Stimulated activated CD8-positive, alpha-beta memory T cell treated with anti-CD3 and anti-CD28 coated beads, Interleukin-15, amount 100 ng/mL, for 24 hours (primary cell): ENCODE measurements at regions not wholly inside any gene's neighbourhood (a gene's known extent, or its start where the extent isn't known, plus 50 kb on each side); places are given as distances from the start of the nearest gene placed in this dataset.
"Not testable (repeated sequence)": the region's sequence is repeated elsewhere in the genome, so short reads cannot be mapped to it uniquely, and the experiment has no call there.

Experiments used
- DNase-seq: peaks from one replicate; pipeline ENCODE4 v3.0.0-alpha.2; 2020; ENCODE audit warnings: low read depth

DNA sequence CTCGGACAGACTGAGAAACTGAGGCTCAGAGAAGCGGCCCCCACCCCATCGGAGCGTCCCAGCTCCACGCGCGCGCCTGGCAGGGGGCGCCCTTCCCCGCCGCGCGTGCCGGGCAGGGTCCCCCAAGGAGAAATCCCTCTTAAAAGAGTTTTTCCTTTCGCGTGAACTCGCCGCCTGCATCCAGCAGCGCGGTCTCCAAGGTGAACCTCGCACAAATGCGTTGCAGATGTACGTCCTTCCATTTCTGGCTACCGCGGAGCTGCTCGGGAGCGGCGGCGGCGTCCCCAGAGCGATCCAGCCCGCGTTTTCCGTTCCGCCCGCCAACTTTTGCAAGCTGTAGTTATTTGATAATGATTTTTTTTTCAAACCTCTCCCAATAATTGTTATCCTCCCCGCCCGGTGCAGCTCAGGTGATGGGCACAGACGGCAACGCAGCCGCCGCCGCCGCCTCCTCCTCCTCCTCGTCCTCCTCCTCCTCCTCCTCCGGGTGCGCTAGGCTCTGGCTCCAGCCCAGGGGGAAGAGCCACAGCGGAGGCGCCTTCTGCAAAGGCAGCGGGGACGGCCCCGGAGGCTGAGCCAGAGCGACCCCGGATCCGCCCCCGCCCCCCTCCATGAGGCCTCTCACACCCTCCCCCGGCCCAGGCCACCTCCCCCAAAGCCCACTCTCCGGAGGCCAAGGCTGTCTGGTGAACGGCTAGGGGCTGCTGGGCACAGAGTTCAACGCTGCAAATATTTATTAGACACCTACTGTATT lies 74.0 kb upstream of the CUX1 start:
- peak; percentile 13 for DNase-seq

GRCh38 chr7:101743995-101744360 lies 73.4 kb upstream of the CUX1 start:
- DNase-seq, result no peak

DNA sequence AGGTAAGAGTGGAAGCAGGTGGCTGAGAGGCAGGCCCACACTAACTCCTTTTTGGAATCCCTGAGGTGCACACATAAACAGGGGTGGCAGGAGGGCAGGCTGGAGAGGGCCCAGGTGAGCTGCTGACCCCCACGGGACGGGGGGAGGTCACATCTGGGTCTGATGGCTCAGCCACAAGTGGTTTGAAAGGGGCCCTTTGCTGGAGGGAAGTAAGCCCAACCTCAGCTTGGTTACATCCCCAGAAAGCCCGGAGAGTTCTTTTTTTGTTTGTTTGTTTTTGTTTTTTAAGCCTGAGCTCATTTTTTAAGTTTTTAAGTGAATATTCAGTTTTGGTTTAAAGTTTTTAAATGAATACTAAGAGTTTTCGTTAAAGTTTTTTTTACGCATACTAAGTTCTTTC lies 72.8 kb upstream of the CUX1 start:
- no peak for DNase-seq

DNA sequence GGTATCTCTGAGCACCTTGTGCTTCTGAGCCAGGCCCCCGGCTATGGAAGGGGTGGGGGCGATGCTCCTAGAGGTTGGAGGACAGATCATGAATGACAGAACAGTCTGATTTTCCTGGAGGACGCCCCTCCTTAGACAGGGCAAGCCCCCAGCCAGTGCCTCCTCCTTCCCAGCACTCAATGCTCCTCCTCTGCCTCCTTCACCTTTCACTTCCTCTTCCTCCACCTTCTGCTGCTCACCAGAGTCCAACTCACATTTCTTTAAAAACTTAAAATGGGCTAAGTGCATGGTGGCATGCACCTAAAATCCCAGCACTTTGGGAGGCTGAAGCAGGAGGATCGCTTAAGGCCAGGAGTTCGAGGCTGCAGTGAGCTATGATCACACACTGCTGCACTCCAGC lies 71.1 kb upstream of the CUX1 start:
- DNase-seq, result no peak

GRCh38 chr7:101747053-101747878 lies 70.2 kb upstream of the CUX1 start:
- no peak for DNase-seq

DNA sequence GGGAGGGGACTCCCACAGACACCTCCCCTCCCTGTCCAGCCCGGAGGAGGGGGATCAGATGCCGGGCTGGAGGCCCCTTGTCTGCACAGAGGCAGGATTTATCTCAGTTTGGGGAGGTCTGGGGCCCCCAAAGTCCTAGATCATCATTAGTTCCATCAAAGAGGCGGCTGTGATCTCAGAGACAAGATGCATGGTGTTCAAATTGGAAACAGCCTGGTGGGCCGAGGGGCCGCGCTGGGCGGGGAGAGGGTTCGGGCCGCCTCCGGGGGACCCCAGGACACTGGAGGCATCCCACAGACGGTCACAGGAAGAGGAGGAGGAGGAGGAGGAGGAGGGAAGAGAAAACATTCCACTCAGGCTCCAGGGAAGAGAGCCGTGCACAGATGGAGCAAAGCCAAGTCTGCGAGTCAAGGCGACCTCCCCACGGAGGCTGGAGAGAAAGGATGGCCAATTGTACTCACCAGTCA lies 69.5 kb upstream of the CUX1 start:
- no peak for DNase-seq

DNA sequence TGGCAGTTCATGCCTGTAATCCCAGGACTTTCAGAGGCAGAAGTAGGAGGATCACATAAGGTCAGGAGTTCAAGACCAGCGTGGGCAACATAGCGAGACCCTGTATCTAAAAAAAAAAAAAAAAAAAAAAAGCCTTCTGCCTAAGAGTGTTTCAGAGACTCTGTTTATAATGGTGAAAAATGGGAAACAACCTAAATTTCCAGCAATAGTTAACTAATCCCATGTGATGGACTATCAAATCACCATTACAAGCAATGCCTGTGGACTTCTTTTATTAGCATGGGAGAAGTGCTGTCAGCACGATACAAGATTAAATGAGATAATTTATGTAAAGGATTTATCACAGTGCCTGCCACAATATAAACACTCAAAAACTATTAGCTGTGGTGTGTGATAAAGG lies 67.5 kb upstream of the CUX1 start:
- DNase-seq, result no peak

- DNase-seq, result no peak
Observed at GRCh38 chr7:101753316-101753715, 64.1 kb upstream of the CUX1 start.

DNA sequence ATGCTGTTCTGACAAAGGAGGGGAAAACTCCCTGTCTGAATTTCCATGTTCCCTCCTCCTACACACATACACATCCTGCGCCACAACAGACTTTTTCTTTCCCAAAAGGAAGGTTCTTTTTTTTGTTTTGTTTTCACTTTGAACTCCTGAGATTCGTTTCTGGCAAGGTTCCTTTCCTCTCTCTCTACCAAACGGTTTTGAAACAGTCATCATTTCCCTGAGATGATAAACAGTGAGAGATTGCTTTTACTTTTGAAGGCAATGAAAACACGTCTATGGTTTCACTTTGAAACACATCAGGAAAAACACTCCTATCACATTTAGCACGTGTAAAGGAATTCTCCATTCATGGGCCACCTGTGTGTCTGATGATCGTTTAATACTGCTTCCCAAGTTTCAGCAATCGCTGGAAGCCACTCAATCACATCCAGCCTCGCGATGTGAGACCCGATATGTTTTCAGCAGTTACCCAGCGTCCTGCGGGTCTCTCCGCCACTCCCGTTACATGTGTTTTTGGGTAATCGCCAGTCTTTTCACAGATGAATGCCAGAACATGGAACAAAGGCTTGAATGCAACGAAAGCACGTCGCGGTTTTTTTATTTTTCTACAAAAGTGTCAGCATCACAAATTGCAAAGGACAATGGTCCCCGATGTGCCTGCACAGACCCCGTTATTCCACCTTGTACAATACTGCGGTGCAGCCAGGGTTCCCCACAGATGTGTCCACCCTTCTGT lies 62.8 kb upstream of the CUX1 start:
- no peak for DNase-seq

GRCh38 chr7:101757879-101758278 lies 59.5 kb upstream of the CUX1 start:
- no peak for DNase-seq

GRCh38 chr7:101758519-101758918 lies 58.9 kb upstream of the CUX1 start:
- not testable (repeated sequence) for DNase-seq

GRCh38 chr7:101764221-101764620 lies 53.2 kb upstream of the CUX1 start:
- DNase-seq, result no peak

DNA sequence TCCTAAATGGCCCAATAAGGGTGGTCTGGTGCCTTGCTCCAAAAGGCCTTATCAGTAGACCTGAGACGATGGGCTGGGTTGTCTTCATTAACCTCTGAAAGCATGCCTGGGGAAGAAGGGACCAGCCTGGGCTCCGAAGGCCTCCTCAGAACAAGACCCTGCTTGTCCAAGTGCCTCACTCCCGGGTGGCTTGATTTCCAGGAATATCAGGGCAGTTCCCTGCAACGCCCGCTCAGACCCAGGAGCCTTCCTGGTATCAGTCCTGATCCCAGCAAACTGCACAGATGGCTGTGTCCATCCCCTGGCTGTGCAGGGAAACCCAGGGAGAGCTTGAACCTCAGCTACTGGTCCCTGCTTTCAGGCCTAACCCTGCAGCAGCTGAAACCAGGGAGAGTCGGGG lies 49.9 kb upstream of the CUX1 start:
- DNase-seq, result no peak
